HepG2 (cell line): ENCODE measurements at regions not wholly inside any gene's neighbourhood (a gene's known extent, or its start where the extent isn't known, plus 50 kb on each side); places are given as distances from the start of the nearest gene placed in this dataset.

ENCODE experiments used
- ATAC-seq: fragments of 200-7000 bp; cut with Tn5 transposase; 3 replicates; pipeline ENCODE4 v1.9.1; 2020; ENCODE audit warnings: mild to moderate bottlenecking, moderate library complexity
- BruUV-seq: library from RNA; stranded (reverse); fragments of 400-500 nt; replicated peaks from 2 replicates; lab custom pipeline; 2021; lab: Mats Ljungman, UMichigan
- CTCF ChIA-PET: fragments of 300-600 bp; formaldehyde crosslinking; extraction: SDS; loops from one replicate; lab custom pipeline; 2021; ENCODE audit warnings: low total read pairs, inconsistent platforms, low intra/inter-chr PET ratio; lab: Yijun Ruan, JAX
- POLR2A ChIA-PET: fragments of 350-600 bp; sonication (Branson Sonifier 250); formaldehyde crosslinking; loops from one replicate; lab custom pipeline; 2020; ENCODE audit warnings: antibody characterized with exemption, inconsistent platforms; lab: Yijun Ruan, JAX
- DNase-seq: peaks from one replicate; pipeline ENCODE4 v3.0.0-alpha.2; 2015; ENCODE audit warnings: low spot score
- FAIRE-seq: peaks from 3 replicates; lab custom pipeline; 2011; peaks lifted over from hg19 to GRCh38; lab: Jason Lieb, UNC
- H2AFZ ChIP-seq: one replicate; pipeline ENCODE4 v1.6.1; 2011; ENCODE audit warnings: low read length, inconsistent platforms
- H3K27ac ChIP-seq: fragments of 300-600 bp; 3 replicates; pipeline ENCODE4 v1.8.0; 2011; ENCODE audit warnings: mixed run types, mild to moderate bottlenecking, mixed read lengths, low read length, inconsistent platforms; ENCODE audit not compliant: insufficient read depth; ENCODE audit errors: extremely low read length
- H3K27me3 ChIP-seq, 2 experiments: fragments of 200-600 bp in 1 of 2; 2 replicates in 1 of 2; 3 replicates in 1 of 2; pipeline versions ENCODE4 v1.6.0 to v1.8.0; 2011; ENCODE audit warnings: low read length in 2 of 2, mild to moderate bottlenecking in 2 of 2, moderate library complexity in 2 of 2, inconsistent platforms in 1 of 2; ENCODE audit not compliant: insufficient read depth in 2 of 2, control insufficient read depth in 1 of 2
- H3K36me3 ChIP-seq, 2 experiments: fragments of 200-600 bp in 1 of 2; replicated peaks in 1 of 2; 2 replicates in 1 of 2; 3 replicates in 1 of 2; pipeline versions ENCODE4 v1.5.1 to v1.8.0; 2011; ENCODE audit warnings: low read length in 2 of 2, inconsistent platforms in 1 of 2; ENCODE audit not compliant: insufficient read depth in 2 of 2, control insufficient read depth in 1 of 2
- H3K4me1 ChIP-seq: 2 replicates; pipeline ENCODE4 v1.5.1; 2012; ENCODE audit warnings: low read length, inconsistent platforms; ENCODE audit not compliant: insufficient read depth
- H3K4me2 ChIP-seq: 2 replicates; pipeline ENCODE4 v1.6.0; 2011; ENCODE audit warnings: low read depth, low read length, inconsistent platforms
- H3K4me3 ChIP-seq, 3 experiments: fragments of 200-600 bp in 1 of 3; sonication (generic), shearing (Covaris generic) in 1 of 3; replicated peaks in 1 of 3; 2 replicates each; pipeline ENCODE4 v1.5.1; 2011 to 2016; ENCODE audit warnings: low read length in 3 of 3, inconsistent platforms in 2 of 3, low read depth in 2 of 3, mild to moderate bottlenecking in 2 of 3, control low read depth in 1 of 3, mixed read lengths in 1 of 3; ENCODE audit not compliant: insufficient read depth in 1 of 3
- H3K79me2 ChIP-seq: one replicate; pipeline ENCODE4 v1.6.1; 2011; ENCODE audit warnings: low read length, inconsistent platforms; ENCODE audit not compliant: insufficient read depth
- H3K9ac ChIP-seq: 2 replicates; pipeline ENCODE4 v1.6.0; 2011; ENCODE audit warnings: mild to moderate bottlenecking, low read depth, low read length, inconsistent platforms; ENCODE audit not compliant: insufficient read depth
- H3K9me3 ChIP-seq: 2 replicates; pipeline ENCODE4 v1.5.1; 2012; ENCODE audit warnings: mild to moderate bottlenecking, low read length
- H4K20me1 ChIP-seq: 2 replicates; pipeline ENCODE4 v1.6.0; 2011; ENCODE audit warnings: inconsistent platforms, mild to moderate bottlenecking, low read length, moderate library complexity; ENCODE audit not compliant: insufficient read depth
- AHR ChIP-seq: IDR thresholded peaks from 2 replicates; pipeline ENCODE4 v1.6.1; 2018; ENCODE audit warnings: missing genetic modification reagents, missing compliant biosample characterization
- IRF9 ChIP-seq: sonication (generic); formaldehyde crosslinking; IDR thresholded peaks from 2 replicates; pipeline ENCODE4 v1.8.0; 2022; ENCODE audit warnings: missing genetic modification reagents, mild to moderate bottlenecking, borderline replicate concordance
- KAT2B ChIP-seq: fragments of 150-350 bp; IDR thresholded peaks from 2 replicates; pipeline ENCODE4 v1.6.1; 2014; ENCODE audit warnings: low read depth, low read length, borderline replicate concordance
- MTA3 ChIP-seq: sonication (generic); formaldehyde crosslinking; IDR thresholded peaks from 2 replicates; pipeline ENCODE4 v1.4.0; 2020; ENCODE audit warnings: missing genetic modification reagents
- RARA ChIP-seq: IDR thresholded peaks from 2 replicates; pipeline ENCODE4 v1.6.1; 2016; ENCODE audit warnings: missing genetic modification reagents, missing compliant biosample characterization
- SIX4 ChIP-seq: sonication (generic); formaldehyde crosslinking; IDR thresholded peaks from 2 replicates; pipeline ENCODE4 v1.4.0; 2020; ENCODE audit warnings: missing genetic modification reagents
- SKIL ChIP-seq: sonication (generic); formaldehyde crosslinking; IDR thresholded peaks from 2 replicates; pipeline ENCODE4 v1.8.0; 2022; ENCODE audit warnings: missing genetic modification reagents, mild to moderate bottlenecking, moderate library complexity, borderline replicate concordance
- TCF7 ChIP-seq: sonication (generic); IDR thresholded peaks from 2 replicates; pipeline ENCODE4 v1.6.1; 2016; ENCODE audit warnings: antibody characterized with exemption, low read depth
- ZNF326 ChIP-seq: sonication (generic); formaldehyde crosslinking; IDR thresholded peaks from 2 replicates; pipeline ENCODE4 v1.4.0; 2020; ENCODE audit warnings: missing genetic modification reagents, borderline replicate concordance
- ZNF639 ChIP-seq: conservative IDR thresholded peaks from 2 replicates; pipeline ENCODE4 v1.6.1; 2018; ENCODE audit warnings: missing genetic modification reagents
- ZNF709 ChIP-seq: sonication (generic); formaldehyde crosslinking; IDR thresholded peaks from 2 replicates; pipeline ENCODE4 v1.5.0; 2020; ENCODE audit warnings: mild to moderate bottlenecking, missing genetic modification reagents
- ZNF776 ChIP-seq: sonication (generic); formaldehyde crosslinking; IDR thresholded peaks from 2 replicates; pipeline ENCODE4 v1.4.0; 2020; ENCODE audit warnings: mild to moderate bottlenecking, missing genetic modification reagents
- WGBS: methylation state at CpG from one replicate; pipeline ENCODE4 v1.1.6; 2017; ENCODE audit warnings: low lambda C conversion rate; 5-methylcytosine and 5-hydroxymethylcytosine counted together
- in situ Hi-C: cut with HindIII; loops from 2 replicates; pipeline ENCODE4 v1.10.0; 2017; ENCODE audit warnings: low pct_unique_long_range_greater_than_20kb; ENCODE audit not compliant: extremely low pct_ligation_motif_present
- intact Hi-C: fragments of 100-400 bp; cut with micrococcal nuclease; formaldehyde crosslinking; loops from one replicate; pipeline ENCODE4 v1.10.0; 2022; ENCODE audit not compliant: unreplicated experiment

GRCh38 chr5:93193431-93194347 is 387.3 kb downstream of the NR2F1-AS1 start:
- H3K4me2 ChIP-seq = no peak overlapping the region
- ChIA-PET POLR2A (no interaction called here), CTCF (no interaction called here)
- no peak for FAIRE-seq
- peak; percentile 43 for TF ChIP-seq RARA (CRISPR knock-in tag)
- TF ChIP-seq ZNF639 = no peak
- TF ChIP-seq, all 625 proteins: peak for 1
- WGBS = 52% methylated on average over 7 of the region's 7 CpGs
- intact Hi-C loops = loop anchor here (5.0 kb wide), 1 partner anchor 306 kb away; no protein-coding TSS in a partner anchor
- no peaks in the 10 kb centered on the region for H3K9me3 ChIP-seq
- ATAC-seq = no peak
- no peaks in the 10 kb centered on the region for H4K20me1 ChIP-seq
- no peak overlapping the region for H3K4me3 ChIP-seq
- no peaks in the 10 kb centered on the region for H3K27me3 ChIP-seq
- H3K9ac ChIP-seq = no peak overlapping the region
- H3K79me2 ChIP-seq = no peaks in the 10 kb centered on the region
- DNase-seq = no peak
- H3K4me1 ChIP-seq = peaks cover 55% of the 10 kb centered on the region
- BruUV-seq = no TSS peak
- no peak overlapping the region for H2AFZ ChIP-seq
- in situ Hi-C loops = no loop called here
- H3K27ac ChIP-seq = no peak overlapping the region
- no peaks in the 10 kb centered on the region for H3K36me3 ChIP-seq

GRCh38 chr5:93192683-93193082 is 388.3 kb downstream of the NR2F1-AS1 start:
- in situ Hi-C loops = no loop called here
- no peak for FAIRE-seq
- POLR2A ChIA-PET = no interaction called here
- TF ChIP-seq ZNF326 (CRISPR knock-in tag) = no peak
- no peak for TF ChIP-seq KAT2B
- TF ChIP-seq ZNF709 = no peak
- TF ChIP-seq TCF7 = no peak
- no peak for TF ChIP-seq ZNF776 (CRISPR knock-in tag)
- TF ChIP-seq SIX4 (CRISPR knock-in tag) = no peak
- no peak for TF ChIP-seq AHR (CRISPR knock-in tag)
- no peak for TF ChIP-seq IRF9 (CRISPR knock-in tag)
- TF ChIP-seq SKIL (CRISPR knock-in tag) = no peak
- TF ChIP-seq MTA3 (CRISPR knock-in tag) = no peak

More at GRCh38 chr5:93192683-93193082, 388.3 kb downstream of the NR2F1-AS1 start:
- Histone ChIP-seq H3K9me3 (no peaks in the 10 kb centered on the region), H3K4me1 (peaks cover 55% of the 10 kb centered on the region), H3K79me2 (no peaks in the 10 kb centered on the region), H3K27me3 (no peaks in the 10 kb centered on the region), H3K27ac (no peak overlapping the region), H3K9ac (no peak overlapping the region), H3K36me3 (no peaks in the 10 kb centered on the region), H3K4me2 (no peak overlapping the region), H4K20me1 (no peaks in the 10 kb centered on the region), H3K4me3 (no peak overlapping the region), H2AFZ (no peak overlapping the region)
- no peak for ATAC-seq
- WGBS = 70% methylated on average over 2 of the region's 2 CpGs
- DNase-seq = no peak
- CTCF ChIA-PET = no interaction called here
- no TSS peak for BruUV-seq
- intact Hi-C loops = loop anchor here (1.0 to 5.0 kb wide), 2 partner anchors 54 to 305 kb away; no protein-coding TSS in a partner anchor
